PC-9 (cell line): ENCODE measurements at regions not wholly inside any gene's neighbourhood (a gene's known extent, or its start where the extent isn't known, plus 50 kb on each side); places are given as distances from the start of the nearest gene placed in this dataset.

ENCODE experiments used
- CTCF ChIP-seq: fragments of 200-600 bp; sonication (generic); conservative IDR thresholded peaks from 2 replicates; pipeline ENCODE4 v1.6.1; 2017; ENCODE audit warnings: mixed run types, antibody characterized with exemption, mild to moderate bottlenecking, moderate library complexity
- EZH2 ChIP-seq: fragments of 200-600 bp; sonication (generic); IDR thresholded peaks from 2 replicates; pipeline ENCODE4 v1.8.0; 2017; ENCODE audit warnings: antibody characterized with exemption, low read depth

GRCh38 chr7:109498131-109498530, 928.5 kb downstream of the DNAJB9 start:
- TF ChIP-seq CTCF (no peak), EZH2 (no peak)
